Skin of body (tissue), 1 donor: ENCODE measurements at regions not wholly inside any gene's neighbourhood (a gene's known extent, or its start where the extent isn't known, plus 50 kb on each side); places are given as distances from the start of the nearest gene placed in this dataset.

Experiments used
- DNase-seq: peaks from one replicate; lab custom pipeline; 2025; lab: John Stamatoyannopoulos, UW

DNA sequence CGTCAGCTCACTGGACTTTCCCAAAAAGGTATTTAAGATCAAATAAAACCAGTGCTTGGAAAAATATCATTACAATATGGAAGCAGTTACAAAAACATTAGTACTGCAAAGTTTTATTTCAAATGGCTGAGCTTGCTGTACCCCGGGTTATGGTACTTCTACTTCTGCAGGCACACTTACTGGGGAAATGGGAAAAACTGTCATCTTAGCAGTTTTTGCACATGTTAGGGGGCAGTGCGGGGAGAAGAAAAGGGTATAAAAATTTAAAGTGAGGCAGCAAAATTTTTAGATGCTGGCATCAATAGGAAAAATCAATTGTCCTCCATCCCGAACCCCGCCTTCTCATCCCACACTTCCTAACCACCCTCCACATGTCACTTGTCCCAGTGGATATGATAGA is 133.4 kb downstream of the ATG4C start:
- no peak for DNase-seq

DNA sequence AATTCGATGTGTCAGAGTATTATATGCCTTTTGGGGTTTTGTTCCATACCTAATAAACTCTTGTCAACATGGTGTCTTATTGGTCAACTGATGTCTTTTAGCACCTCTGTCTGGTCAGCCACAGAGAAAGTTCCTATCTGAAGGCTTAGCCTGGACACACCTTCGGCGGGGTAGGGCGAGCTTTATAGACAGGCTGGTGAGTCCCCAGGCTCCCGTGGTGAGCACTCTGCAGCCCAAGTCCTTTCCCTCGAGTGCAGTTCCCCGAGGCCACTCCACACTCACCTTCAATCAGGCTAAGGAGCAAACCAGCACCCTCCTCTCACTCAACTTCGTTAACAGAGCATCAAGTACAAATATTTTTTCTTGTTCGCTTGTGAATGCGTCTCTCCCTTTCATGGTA is 133.9 kb downstream of the ATG4C start:
- DNase-seq = no peak

DNA sequence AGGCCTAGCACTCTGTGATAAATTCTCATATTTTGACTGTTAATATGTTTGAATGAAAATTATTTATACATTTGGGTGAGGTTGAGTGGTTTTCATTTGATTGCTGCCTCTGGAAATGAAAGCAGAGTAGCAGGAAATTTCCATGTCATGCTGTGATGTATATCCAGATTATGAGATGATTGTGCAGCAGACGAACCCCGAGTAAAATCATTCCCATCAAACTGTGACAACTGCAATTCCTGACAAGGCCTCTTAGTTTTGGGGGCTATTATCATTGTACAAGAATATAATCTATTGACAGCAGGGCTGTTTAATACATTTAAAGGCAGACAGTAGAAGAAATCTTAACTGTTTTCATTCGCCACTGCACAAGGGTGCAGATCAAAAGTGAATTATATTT is 134.8 kb downstream of the ATG4C start:
- no peak for DNase-seq

DNA sequence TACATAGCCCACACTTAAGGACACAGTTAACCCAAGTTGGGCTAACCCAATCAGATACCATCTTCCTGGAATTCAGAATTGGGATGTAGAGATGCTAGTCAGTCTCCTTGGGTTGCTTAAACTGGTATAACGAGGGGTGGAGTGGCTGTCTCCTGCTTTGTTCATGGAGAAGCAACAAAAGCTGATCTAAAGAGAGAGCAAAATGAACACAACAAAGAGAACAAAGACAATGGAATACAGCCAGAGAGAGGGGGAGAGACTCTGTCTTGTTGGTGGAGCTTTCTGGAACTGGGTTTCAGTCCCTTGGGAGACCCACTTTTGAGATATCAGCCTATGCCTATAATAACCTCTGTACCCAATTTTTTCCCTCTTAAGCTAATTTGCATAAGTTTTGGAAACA is 138.1 kb downstream of the ATG4C start:
- DNase-seq = no peak

DNA sequence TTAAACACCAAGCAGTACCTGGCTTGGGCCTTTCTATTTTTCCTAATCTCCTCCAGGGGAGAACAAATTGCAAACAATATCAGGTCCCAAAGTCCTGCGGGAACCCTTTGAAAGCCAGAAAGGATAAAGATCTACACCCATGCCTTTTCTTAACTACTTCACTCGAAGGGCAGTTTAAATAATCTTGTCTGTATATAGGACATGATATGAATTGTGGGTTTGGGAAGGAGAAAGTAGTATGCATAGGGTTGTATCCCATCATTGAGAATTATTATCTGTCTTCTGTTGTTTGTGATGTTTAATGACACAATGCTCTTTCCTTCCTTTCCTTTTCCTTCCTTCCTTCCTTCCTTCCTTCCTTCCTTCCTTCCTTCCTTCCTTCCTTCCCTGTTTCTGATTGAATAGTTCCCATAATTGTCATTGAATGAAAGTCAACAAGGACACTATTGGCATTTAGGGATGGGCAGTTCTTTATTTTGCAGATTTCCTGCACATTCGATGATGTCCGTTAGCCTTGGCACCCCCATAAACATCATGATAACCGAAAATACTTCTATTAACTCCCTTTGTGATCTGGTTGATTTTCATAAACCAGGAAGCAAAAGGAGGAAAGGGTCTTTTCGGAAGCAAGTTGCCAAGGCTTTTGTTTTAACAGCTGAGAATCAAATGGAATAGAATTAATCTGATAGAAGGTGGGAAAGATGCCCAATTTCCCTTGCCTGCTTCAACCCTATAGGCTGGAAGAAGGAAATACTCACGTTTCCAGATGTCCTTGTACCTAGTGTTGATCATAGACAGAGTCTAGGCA is 141.3 kb downstream of the ATG4C start:
- no peak for DNase-seq

DNA sequence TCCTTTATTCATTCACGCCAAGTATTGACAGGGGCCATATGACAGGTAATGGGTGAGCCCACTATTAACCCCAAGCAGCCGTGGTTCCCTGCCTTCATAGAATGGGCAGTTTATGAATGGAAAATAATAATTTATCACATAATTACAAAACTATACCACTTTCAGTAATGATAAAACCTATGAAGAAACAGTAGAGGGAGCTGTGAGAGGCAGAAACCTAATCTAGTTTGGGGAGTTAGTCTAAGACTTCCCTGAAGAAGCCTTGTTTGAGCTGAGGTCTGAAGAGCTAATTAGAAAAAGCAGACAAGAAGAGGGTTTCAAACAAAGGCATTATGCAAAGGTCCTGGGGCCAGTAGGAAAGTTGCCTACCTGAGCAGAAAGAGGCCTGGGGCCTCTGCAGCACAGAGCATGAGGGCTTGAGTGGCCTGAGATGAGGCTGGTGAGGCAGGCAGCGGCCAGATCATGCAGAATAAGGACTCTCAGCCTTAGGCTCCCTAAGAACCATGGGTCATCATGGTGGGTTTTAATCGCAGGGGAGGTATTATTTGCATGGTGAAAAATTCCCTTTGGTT is 142.8 kb downstream of the ATG4C start:
- no peak for DNase-seq

DNA sequence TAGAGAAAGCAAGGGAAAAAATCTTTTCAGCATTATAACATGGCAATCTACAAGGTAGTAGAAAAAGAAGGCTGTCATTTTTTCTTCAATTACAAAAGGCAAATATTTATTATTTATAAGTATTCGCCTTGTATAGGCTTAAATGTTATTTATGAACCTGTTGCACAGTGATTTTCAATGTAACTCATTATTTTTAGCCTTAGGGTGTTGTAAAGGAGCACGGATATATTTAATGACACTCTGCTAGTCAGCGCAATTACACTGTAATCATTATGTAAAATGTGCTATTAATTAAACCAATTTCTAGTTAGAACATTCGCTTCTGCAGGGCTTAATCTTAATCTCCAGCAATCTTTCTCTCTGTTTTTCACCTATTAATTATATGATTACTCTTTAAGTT is 145.0 kb downstream of the ATG4C start:
- no peak for DNase-seq

DNA sequence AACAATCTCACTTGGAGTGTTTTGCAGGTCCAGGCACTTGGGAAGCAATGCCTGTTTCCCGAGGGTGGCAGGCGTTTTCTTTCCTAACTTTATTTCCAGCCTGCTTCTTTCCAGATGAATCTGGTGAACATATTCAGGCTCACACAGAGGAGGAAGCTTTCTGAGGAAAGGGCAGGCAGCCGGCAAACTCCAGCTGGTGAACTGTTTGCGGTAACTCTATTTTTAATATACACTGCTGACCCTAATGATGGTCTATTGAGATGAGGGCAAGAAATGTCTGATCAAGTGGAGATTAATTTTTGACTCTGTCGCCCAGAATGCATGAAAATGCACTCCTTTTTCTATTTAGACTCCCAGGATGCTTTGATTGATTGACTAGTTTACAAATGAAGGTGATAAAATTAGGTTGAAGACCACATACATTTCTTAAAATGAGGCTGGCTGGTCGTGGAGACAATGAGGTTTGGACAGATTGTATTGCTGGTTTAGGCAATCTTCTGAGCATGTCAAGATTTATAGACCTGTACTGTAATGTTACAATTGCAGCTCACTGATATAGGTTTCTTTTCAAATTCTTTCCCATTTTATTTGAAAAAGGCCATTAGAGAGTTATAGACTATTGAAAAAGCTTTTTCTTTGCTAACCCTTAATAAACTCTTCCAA is 153.8 kb downstream of the ATG4C start:
- DNase-seq = no peak

DNA sequence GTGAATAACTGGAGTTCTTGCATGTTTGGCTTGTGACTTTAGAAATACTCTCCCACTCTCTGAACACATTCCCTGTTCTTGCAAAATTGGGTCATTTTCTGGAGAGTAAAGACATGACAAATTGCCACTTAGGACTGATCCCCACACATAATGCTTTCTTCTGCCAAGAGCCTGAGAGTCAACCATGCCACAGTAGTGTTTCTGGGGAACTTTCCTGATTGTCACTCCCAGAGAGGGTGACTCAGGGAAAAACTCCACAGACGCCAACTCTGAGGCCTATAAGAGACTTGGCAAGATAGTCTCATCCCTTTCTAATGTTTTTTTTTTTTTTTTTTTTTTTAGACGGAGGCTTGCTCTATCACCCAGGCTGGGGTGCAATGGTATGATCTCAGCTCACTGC is 157.8 kb downstream of the ATG4C start:
- no peak for DNase-seq

DNA sequence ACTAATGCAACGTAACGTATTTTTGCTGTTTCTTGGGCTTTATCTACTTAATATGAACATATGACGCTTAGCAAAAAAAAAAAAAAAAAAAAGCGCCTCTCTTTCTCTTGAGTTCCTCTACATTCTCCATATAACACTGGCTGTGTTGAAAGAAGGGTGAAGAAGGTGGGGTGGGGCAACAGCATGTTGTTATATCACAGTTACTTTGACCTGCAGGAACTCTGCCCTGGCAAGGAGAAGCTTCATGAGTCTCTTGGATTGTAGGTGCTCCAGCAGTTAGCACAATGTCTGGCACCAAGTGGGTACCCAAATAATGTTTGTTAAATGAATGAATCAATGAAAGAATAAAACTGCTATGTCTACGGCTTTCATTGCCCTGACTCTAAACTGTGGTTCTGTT is 162.6 kb downstream of the ATG4C start:
- no peak for DNase-seq

DNA sequence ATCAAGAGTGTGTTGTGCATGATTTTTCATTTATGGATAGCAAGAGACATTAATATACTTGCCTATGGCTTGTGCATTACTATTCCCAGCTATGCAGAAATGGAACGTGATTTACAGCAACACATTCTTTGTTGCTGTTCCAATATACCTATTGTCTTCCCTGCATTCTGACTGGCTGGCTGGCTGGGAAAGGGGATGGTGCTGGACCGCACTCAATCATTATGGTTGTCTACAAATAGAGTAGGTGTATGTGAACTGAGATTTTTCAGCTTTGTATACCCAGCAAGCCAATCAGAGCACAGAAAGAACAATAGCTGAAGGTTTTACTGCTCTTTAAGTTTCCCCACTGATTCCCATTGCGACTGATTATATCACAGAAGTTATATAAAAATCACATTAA is 167.5 kb downstream of the ATG4C start:
- DNase-seq = no peak

DNA sequence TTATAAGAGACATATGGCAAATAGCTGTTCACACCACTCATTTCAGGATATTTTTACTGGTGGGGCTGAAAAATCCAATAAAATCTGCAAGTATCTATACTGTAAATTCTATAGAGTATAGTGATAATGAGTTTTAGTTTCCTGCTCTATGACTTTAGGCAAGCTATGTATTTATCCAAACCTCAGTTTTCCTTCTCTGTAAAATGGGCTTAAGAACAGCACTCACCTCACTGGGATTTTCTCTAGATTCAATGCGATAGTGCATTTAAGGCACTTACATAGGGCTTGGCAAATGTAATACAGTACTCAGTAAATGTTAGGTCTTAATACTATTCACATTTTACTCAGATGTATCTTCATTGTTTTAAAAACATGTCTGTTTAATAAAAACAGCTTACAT is 168.7 kb downstream of the ATG4C start:
- no peak for DNase-seq

DNA sequence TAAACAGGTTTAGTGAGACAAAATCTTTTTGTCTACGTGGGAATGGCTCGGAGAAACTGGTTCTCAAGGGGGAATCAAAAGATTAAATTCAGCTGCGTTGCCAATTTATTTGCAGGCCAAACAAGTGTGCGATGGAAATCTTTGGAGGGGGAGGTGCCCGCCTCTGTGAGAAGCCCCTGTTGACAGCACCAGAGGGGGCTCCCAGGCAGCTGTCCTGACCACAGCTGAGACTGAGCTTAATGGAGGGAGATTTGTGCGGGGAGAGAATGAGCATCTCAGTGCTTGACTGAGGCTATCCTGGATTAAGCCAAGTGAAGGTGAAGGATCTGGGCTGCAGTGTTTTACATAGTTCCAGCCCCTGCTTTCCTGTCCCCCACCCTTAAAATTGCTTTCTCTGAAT is 169.7 kb downstream of the ATG4C start:
- DNase-seq = no peak

DNA sequence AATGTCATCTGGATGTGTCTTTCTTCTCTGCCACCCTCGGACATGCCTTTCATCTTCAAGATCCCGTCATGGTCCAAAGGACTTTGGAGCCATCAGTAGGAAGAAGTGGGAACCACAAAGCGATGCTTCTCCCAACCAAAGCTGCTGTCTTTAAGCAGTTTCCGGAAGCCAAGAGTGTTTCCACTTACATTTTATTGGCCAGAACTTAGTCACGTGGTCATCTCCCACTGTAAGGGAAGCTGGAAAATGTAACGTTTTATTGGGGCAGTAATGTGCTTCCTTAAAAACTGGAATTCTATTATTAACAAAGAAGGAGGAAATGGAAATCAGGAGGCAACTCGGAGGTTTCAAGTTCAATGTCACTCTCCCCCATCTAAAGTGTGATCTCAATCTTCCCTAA is 170.8 kb downstream of the ATG4C start:
- DNase-seq = no peak

DNA sequence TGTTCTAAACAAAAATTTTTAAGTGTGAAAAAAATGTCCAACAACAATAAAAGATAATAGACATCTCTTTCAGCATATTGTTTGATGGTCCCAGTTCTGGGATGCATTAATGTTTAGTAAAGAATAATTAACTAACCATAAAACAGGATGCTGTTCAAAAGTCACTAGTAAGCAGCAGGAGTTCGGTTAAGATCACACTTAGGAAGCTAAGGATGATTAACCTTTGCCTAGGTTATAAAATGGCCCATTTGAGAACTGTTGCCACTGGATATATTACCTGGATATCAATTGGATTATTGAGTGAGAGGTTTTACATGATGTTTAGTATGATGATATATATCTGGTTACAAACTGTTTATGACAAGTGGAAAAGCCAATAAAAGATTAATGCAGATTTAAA is 171.7 kb downstream of the ATG4C start:
- DNase-seq = no peak

DNA sequence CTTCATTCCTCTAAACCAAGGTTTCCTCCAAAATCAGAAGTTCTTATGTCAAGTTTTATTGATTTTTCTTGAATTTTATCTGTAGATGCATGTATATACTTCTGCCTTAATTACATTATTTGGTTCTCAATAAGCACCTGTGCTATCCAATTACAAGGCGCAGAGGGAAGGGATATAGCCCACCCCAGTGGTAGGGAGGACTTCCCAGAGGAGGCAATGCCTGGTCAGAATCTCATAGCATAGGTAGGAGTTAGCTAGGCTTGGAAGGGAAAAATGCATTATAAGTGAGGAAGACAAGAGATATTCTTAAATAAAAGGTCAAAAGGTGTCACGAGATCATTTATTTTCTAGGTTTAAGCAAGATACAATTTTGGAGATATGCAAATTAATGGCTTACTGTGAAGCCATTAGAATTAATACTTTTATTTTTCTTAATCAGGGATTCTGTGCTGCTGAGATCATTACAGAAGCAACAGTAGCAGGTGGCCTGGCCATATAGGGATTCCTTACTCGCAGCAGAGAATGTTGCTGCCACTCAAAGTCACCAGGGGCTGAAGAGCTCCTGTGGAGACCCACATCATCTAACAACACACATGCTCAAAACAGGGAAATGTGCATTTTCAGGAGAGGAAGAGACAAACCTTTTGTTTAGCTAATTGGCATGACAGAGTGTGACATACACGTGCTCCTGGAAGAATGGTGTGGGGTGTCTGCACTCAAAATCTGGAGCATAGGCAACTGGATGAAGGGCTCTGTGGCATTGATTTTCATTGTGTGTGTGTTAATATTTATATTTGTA is 178.3 kb downstream of the ATG4C start:
- no peak for DNase-seq

DNA sequence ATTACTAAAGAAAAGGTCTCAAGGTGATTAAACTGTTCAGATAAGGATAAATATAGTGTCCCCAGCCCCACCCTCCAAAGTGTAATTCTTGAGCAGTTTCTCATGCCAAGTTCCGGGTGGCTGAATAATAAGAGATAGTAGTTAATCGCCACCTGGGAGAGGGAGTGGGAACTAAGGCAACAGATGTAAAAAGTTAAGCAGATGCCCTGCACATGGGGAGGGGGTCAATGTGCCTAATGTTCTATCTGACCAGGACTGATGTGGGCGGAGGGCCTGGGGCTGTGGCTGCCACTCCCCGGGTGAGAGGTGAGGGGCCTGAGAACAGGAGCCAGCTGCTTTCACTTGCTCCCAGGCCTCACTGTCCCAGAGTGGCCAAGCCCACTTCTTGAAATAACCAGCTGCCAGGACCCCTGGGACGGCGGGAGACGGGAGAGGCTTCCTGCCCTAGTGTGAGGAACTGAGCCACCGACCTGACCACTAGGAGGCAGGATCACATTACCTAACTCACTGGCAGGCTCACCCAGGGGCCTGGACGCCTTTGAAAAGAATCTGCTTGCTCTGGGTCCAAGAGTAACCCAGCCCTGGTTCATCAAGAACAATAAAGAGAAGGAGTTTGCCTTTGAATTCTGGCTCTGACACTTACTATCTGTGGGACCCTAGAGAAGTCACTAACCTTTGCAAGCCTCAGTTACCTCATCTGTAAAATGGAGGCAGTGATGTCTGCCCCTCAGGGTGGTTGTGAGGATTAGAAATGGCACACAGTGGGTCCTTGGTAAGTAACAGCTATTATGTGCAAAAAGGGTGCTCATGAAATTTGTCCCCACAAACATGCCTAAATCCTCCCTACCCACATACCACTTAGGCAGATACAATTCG is 179.2 kb downstream of the ATG4C start:
- no peak for DNase-seq

DNA sequence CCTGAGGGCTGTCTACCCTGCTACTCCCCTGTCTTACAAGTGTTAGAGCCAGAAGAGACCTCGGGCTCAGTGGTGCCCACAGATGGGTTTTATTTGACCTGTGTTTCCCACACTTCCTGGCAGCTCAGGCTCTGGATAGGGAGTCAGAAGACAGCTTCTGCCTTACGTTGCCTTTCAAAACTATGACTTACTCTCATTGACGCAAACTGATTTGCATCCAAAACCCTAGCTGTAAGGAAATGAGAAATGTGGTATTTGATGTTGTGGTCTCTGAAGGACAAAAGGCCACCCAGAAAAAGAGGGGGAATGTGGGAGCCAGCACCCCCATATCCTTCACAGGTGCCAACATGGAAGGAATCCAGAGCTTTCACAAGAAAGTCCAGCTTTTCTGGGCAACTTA is 180.2 kb downstream of the ATG4C start:
- DNase-seq = no peak

DNA sequence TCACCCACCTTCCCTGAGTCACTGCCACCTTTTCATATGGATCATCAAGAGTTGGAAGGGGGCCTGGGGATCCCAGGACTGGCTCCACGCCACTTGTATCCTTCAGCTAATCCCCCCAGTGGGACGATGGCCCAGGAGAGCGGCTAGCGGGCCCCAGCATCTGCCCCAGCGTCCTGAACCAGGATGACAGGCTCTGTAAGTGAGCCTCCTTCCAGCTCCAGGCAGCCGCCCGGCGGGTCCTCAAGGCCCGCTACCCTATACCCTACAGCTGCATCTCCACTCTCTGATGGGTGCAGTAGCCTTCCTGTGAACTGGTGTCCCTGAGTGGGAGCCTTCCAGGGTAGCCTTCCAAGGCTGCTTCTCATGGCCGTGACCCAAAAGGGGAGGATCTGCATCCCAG is 183.1 kb downstream of the ATG4C start:
- DNase-seq = no peak

DNA sequence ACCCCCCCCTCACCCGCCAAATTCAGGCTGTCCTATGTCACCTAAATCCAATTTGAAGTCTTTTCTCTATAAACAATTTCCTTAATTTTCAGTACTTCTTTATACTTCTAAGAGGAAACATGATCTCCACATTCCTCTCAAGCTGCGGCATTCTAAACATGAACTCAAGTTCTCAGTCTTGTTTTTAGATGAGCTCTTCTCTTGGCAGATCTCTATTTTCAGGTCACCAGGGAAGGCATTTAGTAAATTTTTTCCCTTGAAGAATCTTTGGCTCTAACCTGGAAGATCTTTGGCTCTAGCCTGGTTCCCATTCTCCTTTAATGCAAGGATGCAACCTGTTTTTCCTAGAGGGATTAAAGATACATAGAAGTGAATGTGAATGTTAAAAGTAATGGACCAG is 193.4 kb downstream of the ATG4C start:
- no peak for DNase-seq

DNA sequence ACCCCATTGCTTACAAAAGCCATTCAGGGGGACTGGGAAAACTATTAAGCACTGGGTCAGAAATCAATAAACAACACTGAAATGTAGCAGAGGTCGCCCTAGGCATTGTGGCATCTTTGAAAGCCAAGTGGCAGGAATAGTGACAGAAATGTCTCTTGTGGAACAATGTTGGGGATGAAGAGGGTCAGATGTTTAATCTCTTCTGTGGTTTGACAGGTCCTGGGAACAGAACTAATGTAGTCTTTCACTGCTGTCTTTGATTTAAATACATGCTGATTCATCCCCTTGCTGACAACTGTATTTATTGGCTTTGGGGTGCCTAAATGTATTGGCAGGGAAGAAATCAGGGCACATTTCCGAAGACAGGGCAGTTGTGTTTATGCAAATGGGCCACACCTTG is 194.8 kb downstream of the ATG4C start:
- no peak for DNase-seq
